OCI-LY1 (cell line): ENCODE measurements at regions not wholly inside any gene's neighbourhood (a gene's known extent, or its start where the extent isn't known, plus 50 kb on each side); places are given as distances from the start of the nearest gene placed in this dataset.

Experiments used
- H2AFZ ChIP-seq: fragments of 200-600 bp; sonication (generic), shearing (Covaris generic); 2 replicates; pipeline ENCODE4 v1.6.0; 2014; ENCODE audit warnings: antibody characterized with exemption, mild to moderate bottlenecking, low read length
- H3F3A ChIP-seq: fragments of 200-600 bp; sonication (generic), shearing (Covaris generic); 2 replicates; pipeline ENCODE4 v1.6.0; 2014; ENCODE audit warnings: mild to moderate bottlenecking, antibody characterized with exemption, low read length, moderate library complexity; ENCODE audit not compliant: insufficient read depth
- H3K27ac ChIP-seq: fragments of 200-600 bp; sonication (generic); 2 replicates; pipeline ENCODE4 v1.5.1; 2014; ENCODE audit warnings: low read length, mixed run types, mild to moderate bottlenecking, low read depth; ENCODE audit not compliant: poor library complexity, severe bottlenecking
- H3K27me3 ChIP-seq: fragments of 200-600 bp; sonication (generic); 2 replicates; pipeline ENCODE4 v1.6.0; 2014; ENCODE audit warnings: antibody characterized with exemption, mild to moderate bottlenecking, low read length, moderate library complexity; ENCODE audit not compliant: insufficient read depth
- H3K36me3 ChIP-seq: fragments of 200-600 bp; sonication (generic); 2 replicates; pipeline ENCODE4 v1.6.1; 2014; ENCODE audit warnings: mild to moderate bottlenecking, antibody characterized with exemption, low read length, moderate library complexity, mixed read lengths; ENCODE audit not compliant: insufficient read depth
- H3K4me1 ChIP-seq: fragments of 200-600 bp; sonication (generic); 2 replicates; pipeline ENCODE4 v1.5.1; 2014; ENCODE audit warnings: mild to moderate bottlenecking, low read length, moderate library complexity; ENCODE audit not compliant: insufficient read depth, severe bottlenecking
- H3K4me2 ChIP-seq: fragments of 200-600 bp; sonication (generic), shearing (Covaris generic); 2 replicates; pipeline ENCODE4 v1.6.1; 2014; ENCODE audit warnings: low read length
- H3K4me3 ChIP-seq: fragments of 200-600 bp; sonication (generic); 2 replicates; pipeline ENCODE4 v1.5.1; 2014; ENCODE audit warnings: low read length, low read depth, mild to moderate bottlenecking, mixed read lengths; ENCODE audit not compliant: poor library complexity, severe bottlenecking
- H3K79me2 ChIP-seq: fragments of 200-600 bp; shearing (Covaris generic); 2 replicates; pipeline ENCODE4 v1.6.1; 2016; ENCODE audit warnings: mixed run types, low read length, mixed read lengths; ENCODE audit not compliant: insufficient read depth
- H3K9ac ChIP-seq: fragments of 200-600 bp; sonication (generic), shearing (Covaris generic); 2 replicates; pipeline ENCODE4 v1.6.1; 2014; ENCODE audit warnings: mild to moderate bottlenecking, low read length, mixed read lengths
- H3K9me2 ChIP-seq: fragments of 200-600 bp; sonication (generic), shearing (Covaris generic); 2 replicates; pipeline ENCODE4 v1.6.1; 2014; ENCODE audit warnings: low read depth, mild to moderate bottlenecking, low read length, mixed read lengths
- H3K9me3 ChIP-seq: fragments of 200-600 bp; shearing (Covaris generic); 2 replicates; pipeline ENCODE4 v1.6.1; 2014; ENCODE audit warnings: low read length, mixed read lengths
- H4K20me1 ChIP-seq: fragments of 200-600 bp; sonication (generic), shearing (Covaris generic); 2 replicates; pipeline ENCODE4 v1.6.0; 2016; ENCODE audit warnings: mild to moderate bottlenecking, low read length; ENCODE audit not compliant: insufficient read depth
- CTCF ChIP-seq: fragments of 200-600 bp; sonication (generic), shearing (Covaris generic); IDR thresholded peaks from 2 replicates; pipeline ENCODE4 v1.5.1; 2017; ENCODE audit warnings: mild to moderate bottlenecking, antibody characterized with exemption, low read length, moderate library complexity, mixed read lengths
- EZH2 ChIP-seq: fragments of 200-600 bp; sonication (generic), shearing (Covaris generic); IDR thresholded peaks from 2 replicates; pipeline ENCODE4 v1.8.0; 2017; ENCODE audit warnings: borderline replicate concordance, mixed run types, mild to moderate bottlenecking, antibody characterized with exemption, low read length, moderate library complexity, mixed read lengths

- Histone ChIP-seq H4K20me1 (no peaks in the 10 kb centered on the region), H3F3A (no peaks in the 10 kb centered on the region), H3K79me2 (no peaks in the 10 kb centered on the region), H2AFZ (no peak overlapping the region), H3K27ac (no peak overlapping the region), H3K4me1 (no peaks in the 10 kb centered on the region), H3K27me3 (no peaks in the 10 kb centered on the region), H3K9me3 (no peaks in the 10 kb centered on the region), H3K9ac (no peak overlapping the region), H3K36me3 (no peaks in the 10 kb centered on the region), H3K4me2 (no peak overlapping the region), H3K4me3 (no peak overlapping the region), H3K9me2 (no peaks in the 10 kb centered on the region)
- TF ChIP-seq EZH2 (no peak), CTCF (no peak)
These were observed 158.4 kb downstream of the RNF152 start for GRCh38 chr18:61734396-61734795.

- Histone ChIP-seq H3K79me2 (no peaks in the 10 kb centered on the region), H3K27ac (no peak overlapping the region), H3K4me3 (no peak overlapping the region), H4K20me1 (no peaks in the 10 kb centered on the region), H3K36me3 (no peaks in the 10 kb centered on the region), H3K4me1 (no peaks in the 10 kb centered on the region), H3K9ac (no peak overlapping the region), H3K9me3 (no peaks in the 10 kb centered on the region), H3K9me2 (no peaks in the 10 kb centered on the region), H3K27me3 (no peaks in the 10 kb centered on the region), H3K4me2 (no peak overlapping the region), H2AFZ (no peak overlapping the region), H3F3A (no peaks in the 10 kb centered on the region)
- TF ChIP-seq EZH2 (no peak), CTCF (no peak)
These were observed 160.0 kb downstream of the RNF152 start for GRCh38 chr18:61732854-61733253.

- Histone ChIP-seq H3K9me3 (no peaks in the 10 kb centered on the region), H3K79me2 (no peaks in the 10 kb centered on the region), H2AFZ (no peak overlapping the region), H3K36me3 (no peaks in the 10 kb centered on the region), H3K27me3 (no peaks in the 10 kb centered on the region), H3K9ac (no peak overlapping the region), H3K4me2 (no peak overlapping the region), H4K20me1 (no peaks in the 10 kb centered on the region), H3K4me3 (no peak overlapping the region), H3K27ac (no peak overlapping the region), H3K9me2 (no peaks in the 10 kb centered on the region), H3F3A (no peaks in the 10 kb centered on the region), H3K4me1 (no peaks in the 10 kb centered on the region)
- TF ChIP-seq CTCF (no peak), EZH2 (no peak)
These were observed 161.0 kb downstream of the RNF152 start for GRCh38 chr18:61731693-61732376.
